DND-41 (cell line): ENCODE measurements at regions not wholly inside any gene's neighbourhood (a gene's known extent, or its start where the extent isn't known, plus 50 kb on each side); places are given as distances from the start of the nearest gene placed in this dataset.

ENCODE experiments used
- EZH2 ChIP-seq: IDR thresholded peaks from 3 replicates; pipeline ENCODE4 v1.6.1; 2012; ENCODE audit warnings: borderline replicate concordance, low read depth, mild to moderate bottlenecking, moderate library complexity, low read length, inconsistent platforms; ENCODE audit not compliant: severe bottlenecking
- TF ChIP-seq, protein P1 (sequence below): IDR thresholded peaks from 2 replicates; pipeline ENCODE4 v1.5.1; 2012; ENCODE audit warnings: borderline replicate concordance, low read length, moderate library complexity, mild to moderate bottlenecking; ENCODE audit not compliant: poor library complexity, severe bottlenecking; ENCODE audit errors: extremely low read depth

GRCh38 chr12:24246376-24246775 lies 296.9 kb upstream of the SOX5 start:
- TF ChIP-seq, protein P1, sequence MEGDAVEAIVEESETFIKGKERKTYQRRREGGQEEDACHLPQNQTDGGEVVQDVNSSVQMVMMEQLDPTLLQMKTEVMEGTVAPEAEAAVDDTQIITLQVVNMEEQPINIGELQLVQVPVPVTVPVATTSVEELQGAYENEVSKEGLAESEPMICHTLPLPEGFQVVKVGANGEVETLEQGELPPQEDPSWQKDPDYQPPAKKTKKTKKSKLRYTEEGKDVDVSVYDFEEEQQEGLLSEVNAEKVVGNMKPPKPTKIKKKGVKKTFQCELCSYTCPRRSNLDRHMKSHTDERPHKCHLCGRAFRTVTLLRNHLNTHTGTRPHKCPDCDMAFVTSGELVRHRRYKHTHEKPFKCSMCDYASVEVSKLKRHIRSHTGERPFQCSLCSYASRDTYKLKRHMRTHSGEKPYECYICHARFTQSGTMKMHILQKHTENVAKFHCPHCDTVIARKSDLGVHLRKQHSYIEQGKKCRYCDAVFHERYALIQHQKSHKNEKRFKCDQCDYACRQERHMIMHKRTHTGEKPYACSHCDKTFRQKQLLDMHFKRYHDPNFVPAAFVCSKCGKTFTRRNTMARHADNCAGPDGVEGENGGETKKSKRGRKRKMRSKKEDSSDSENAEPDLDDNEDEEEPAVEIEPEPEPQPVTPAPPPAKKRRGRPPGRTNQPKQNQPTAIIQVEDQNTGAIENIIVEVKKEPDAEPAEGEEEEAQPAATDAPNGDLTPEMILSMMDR: no peak
- TF ChIP-seq EZH2: no peak
